ENCODE measurements at regions not wholly inside any gene's neighbourhood (a gene's known extent, or its start where the extent isn't known, plus 50 kb on each side); places are given as distances from the start of the nearest gene placed in this dataset.

- no peak for TF ChIP-seq CTCF (IDR thresholded peaks at IDR 0.05; ENCODE audit: insufficient read depth, low read length, severe bottlenecking)
- Histone ChIP-seq H3K36me3 (ENCODE audit: control insufficient read depth, insufficient read depth, low read length) (no peaks in the 10 kb centered on the region), H3K4me3 (ENCODE audit: low read depth, low read length) (no peak overlapping the region), H3K27me3 (ENCODE audit: control insufficient read depth, insufficient read depth, low read length) (no peaks in the 10 kb centered on the region)
- no peak for DNase-seq (ENCODE audit: low read depth)
- FAIRE-seq = no peak
Observed at GRCh38 chr16:66219491-66219890, 147.0 kb upstream of the CDH5 start.

GRCh38 chr16:66212428-66212827 lies 154.1 kb upstream of the CDH5 start:
- DNase-seq (ENCODE audit: low read depth) (no peak), FAIRE-seq (no peak)
- Histone ChIP-seq H3K27me3 (ENCODE audit: control insufficient read depth, insufficient read depth, low read length) (no peaks in the 10 kb centered on the region), H3K36me3 (ENCODE audit: control insufficient read depth, insufficient read depth, low read length) (no peaks in the 10 kb centered on the region), H3K4me3 (ENCODE audit: low read depth, low read length) (no peak overlapping the region)
- TF ChIP-seq CTCF (IDR thresholded peaks at IDR 0.05; ENCODE audit: insufficient read depth, low read length, severe bottlenecking) = no peak

- TF ChIP-seq CTCF (IDR thresholded peaks at IDR 0.05; ENCODE audit: insufficient read depth, low read length, severe bottlenecking) = no peak
Observed at GRCh38 chr16:66211651-66212050, 154.8 kb upstream of the CDH5 start.

GRCh38 chr16:66207883-66208265 lies 158.6 kb upstream of the CDH5 start:
- no peak overlapping the region for H3K4me3 ChIP-seq (ENCODE audit: low read depth, low read length)
- DNase-seq (ENCODE audit: low read depth) = peak; percentile 46
- no peak for FAIRE-seq
- H3K27me3 ChIP-seq (ENCODE audit: control insufficient read depth, insufficient read depth, low read length) = no peaks in the 10 kb centered on the region
- no peaks in the 10 kb centered on the region for H3K36me3 ChIP-seq (ENCODE audit: control insufficient read depth, insufficient read depth, low read length)
- TF ChIP-seq CTCF (IDR thresholded peaks at IDR 0.05; ENCODE audit: insufficient read depth, low read length, severe bottlenecking) = no peak

More at GRCh38 chr16:66211651-66212050, 154.8 kb upstream of the CDH5 start:
- H3K27me3 ChIP-seq (ENCODE audit: control insufficient read depth, insufficient read depth, low read length) = no peaks in the 10 kb centered on the region
- DNase-seq (ENCODE audit: low read depth) = no peak
- no peak overlapping the region for H3K4me3 ChIP-seq (ENCODE audit: low read depth, low read length)
- H3K36me3 ChIP-seq (ENCODE audit: control insufficient read depth, insufficient read depth, low read length) = no peaks in the 10 kb centered on the region
- FAIRE-seq = peak; percentile 7

GRCh38 chr16:66207139-66207882 lies 159.2 kb upstream of the CDH5 start:
- no peak for TF ChIP-seq CTCF (IDR thresholded peaks at IDR 0.05; ENCODE audit: insufficient read depth, low read length, severe bottlenecking)
- H3K4me3 ChIP-seq (ENCODE audit: low read depth, low read length) = no peak overlapping the region
- H3K36me3 ChIP-seq (ENCODE audit: control insufficient read depth, insufficient read depth, low read length) = no peaks in the 10 kb centered on the region
- FAIRE-seq (no peak), DNase-seq (ENCODE audit: low read depth) (no peak)
- no peaks in the 10 kb centered on the region for H3K27me3 ChIP-seq (ENCODE audit: control insufficient read depth, insufficient read depth, low read length)

- DNase-seq (ENCODE audit: low read depth) (peak; percentile 36), FAIRE-seq (no peak)
- Histone ChIP-seq H3K4me3 (ENCODE audit: low read depth, low read length) (no peak overlapping the region), H3K27me3 (ENCODE audit: control insufficient read depth, insufficient read depth, low read length) (no peaks in the 10 kb centered on the region), H3K36me3 (ENCODE audit: control insufficient read depth, insufficient read depth, low read length) (no peaks in the 10 kb centered on the region)
- TF ChIP-seq CTCF (IDR thresholded peaks at IDR 0.05; ENCODE audit: insufficient read depth, low read length, severe bottlenecking) = no peak
Observed at GRCh38 chr16:66206363-66206762, 160.1 kb upstream of the CDH5 start.

Data from bronchial epithelial cell (primary cell).